Central memory CD8-positive, alpha-beta T cell (primary cell): ENCODE measurements at regions not wholly inside any gene's neighbourhood (a gene's known extent, or its start where the extent isn't known, plus 50 kb on each side); places are given as distances from the start of the nearest gene placed in this dataset.

Experiments
- ATAC-seq: fragments of 150-1000 bp; cut with Tn5 transposase; replicated peaks from 2 replicates; pipeline ENCODE4 v1.10.0; 2022; ENCODE audit warnings: mild to moderate bottlenecking, moderate FRiP score, moderate number of reproducible peaks; ENCODE audit not compliant: poor library complexity, severe bottlenecking; ENCODE audit errors: extremely low read depth
- DNase-seq, 2 donors: peaks; one replicate each; pipeline ENCODE4 v3.0.0; 2021; ENCODE audit warnings: low spot score in 2 of 2
- H3K27ac Mint-ChIP-seq: one replicate; pipeline ENCODE4 v1.8.0; 2022; ENCODE audit warnings: low read depth, mild to moderate bottlenecking, moderate library complexity, mixed read lengths
- H3K27me3 Mint-ChIP-seq: one replicate; pipeline ENCODE4 v1.8.0; 2022; ENCODE audit warnings: mixed read lengths
- H3K36me3 Mint-ChIP-seq: one replicate; pipeline ENCODE4 v1.8.0; 2022; ENCODE audit warnings: mild to moderate bottlenecking, moderate library complexity, mixed read lengths; ENCODE audit not compliant: insufficient read depth
- H3K4me1 Mint-ChIP-seq: one replicate; pipeline ENCODE4 v1.8.0; 2022; ENCODE audit warnings: mixed read lengths
- H3K4me3 Mint-ChIP-seq: one replicate; pipeline ENCODE4 v1.8.0; 2022; ENCODE audit warnings: mild to moderate bottlenecking, moderate library complexity, mixed read lengths
- H3K9me3 Mint-ChIP-seq: one replicate; pipeline ENCODE4 v1.8.0; 2022; ENCODE audit warnings: mixed read lengths

- no peaks in the 10 kb centered on the region for H3K9me3 Mint-ChIP-seq
- peaks cover 41% of the 10 kb centered on the region for H3K27me3 Mint-ChIP-seq
- H3K27ac Mint-ChIP-seq = no peak overlapping the region
- H3K4me1 Mint-ChIP-seq = no peaks in the 10 kb centered on the region
- DNase-seq = no peak
- no peaks in the 10 kb centered on the region for H3K36me3 Mint-ChIP-seq
- no peak overlapping the region for H3K4me3 Mint-ChIP-seq
- no peak for ATAC-seq
Measured at GRCh38 chr14:38862366-38862765, 240.7 kb downstream of the SEC23A start.

- ATAC-seq (no peak), DNase-seq (no peak)
- H3K27ac Mint-ChIP-seq = no peak overlapping the region
- no peaks in the 10 kb centered on the region for H3K4me1 Mint-ChIP-seq
- H3K4me3 Mint-ChIP-seq = no peak overlapping the region
- peaks cover 40% of the 10 kb centered on the region for H3K27me3 Mint-ChIP-seq
- H3K36me3 Mint-ChIP-seq = no peaks in the 10 kb centered on the region
- H3K9me3 Mint-ChIP-seq = no peaks in the 10 kb centered on the region
Measured at GRCh38 chr14:38860530-38860929, 242.5 kb downstream of the SEC23A start.

- DNase-seq = no peak
Measured at GRCh38 chr14:38856798-38857197, 246.2 kb downstream of the SEC23A start.

GRCh38 chr14:38855513-38855912, 247.5 kb downstream of the SEC23A start:
- Mint-ChIP-seq H3K9me3 (no peaks in the 10 kb centered on the region), H3K4me3 (no peak overlapping the region), H3K4me1 (no peaks in the 10 kb centered on the region), H3K36me3 (no peaks in the 10 kb centered on the region), H3K27me3 (no peaks in the 10 kb centered on the region), H3K27ac (no peak overlapping the region)
- DNase-seq = no peak
- ATAC-seq = no peak

More at GRCh38 chr14:38856798-38857197, 246.2 kb downstream of the SEC23A start:
- no peaks in the 10 kb centered on the region for H3K4me1 Mint-ChIP-seq
- ATAC-seq = no peak
- H3K27ac Mint-ChIP-seq = no peak overlapping the region
- no peaks in the 10 kb centered on the region for H3K9me3 Mint-ChIP-seq
- no peaks in the 10 kb centered on the region for H3K36me3 Mint-ChIP-seq
- no peak overlapping the region for H3K4me3 Mint-ChIP-seq
- peaks cover 13% of the 10 kb centered on the region for H3K27me3 Mint-ChIP-seq

- Mint-ChIP-seq H3K9me3 (no peaks in the 10 kb centered on the region), H3K4me3 (no peak overlapping the region), H3K36me3 (no peaks in the 10 kb centered on the region), H3K27ac (no peak overlapping the region), H3K27me3 (no peaks in the 10 kb centered on the region), H3K4me1 (no peaks in the 10 kb centered on the region)
- DNase-seq (no peak), ATAC-seq (no peak)
Measured at GRCh38 chr14:38851111-38851510, 251.9 kb downstream of the SEC23A start.

- Mint-ChIP-seq H3K27ac (no peak overlapping the region), H3K36me3 (no peaks in the 10 kb centered on the region), H3K9me3 (no peaks in the 10 kb centered on the region), H3K4me1 (no peaks in the 10 kb centered on the region), H3K4me3 (no peak overlapping the region), H3K27me3 (no peaks in the 10 kb centered on the region)
- ATAC-seq (no peak), DNase-seq (no peak)
Measured at GRCh38 chr14:38850664-38851063, 252.4 kb downstream of the SEC23A start.

- Mint-ChIP-seq H3K36me3 (no peaks in the 10 kb centered on the region), H3K9me3 (no peaks in the 10 kb centered on the region), H3K27me3 (no peaks in the 10 kb centered on the region), H3K4me1 (no peaks in the 10 kb centered on the region), H3K27ac (no peak overlapping the region), H3K4me3 (no peak overlapping the region)
- ATAC-seq (no peak), DNase-seq (no peak)
Measured at GRCh38 chr14:38848243-38848935, 254.6 kb downstream of the SEC23A start.

- ATAC-seq (no peak), DNase-seq (no peak)
- Mint-ChIP-seq H3K27ac (no peak overlapping the region), H3K27me3 (no peaks in the 10 kb centered on the region), H3K4me1 (no peaks in the 10 kb centered on the region), H3K9me3 (no peaks in the 10 kb centered on the region), H3K4me3 (no peak overlapping the region), H3K36me3 (no peaks in the 10 kb centered on the region)
Measured at GRCh38 chr14:38847161-38847560, 255.9 kb downstream of the SEC23A start.

- H3K27me3 Mint-ChIP-seq = peaks cover 11% of the 10 kb centered on the region
- DNase-seq (no peak), ATAC-seq (no peak)
- H3K27ac Mint-ChIP-seq = no peak overlapping the region
- no peak overlapping the region for H3K4me3 Mint-ChIP-seq
- no peaks in the 10 kb centered on the region for H3K36me3 Mint-ChIP-seq
- no peaks in the 10 kb centered on the region for H3K9me3 Mint-ChIP-seq
- H3K4me1 Mint-ChIP-seq = no peaks in the 10 kb centered on the region
Measured at GRCh38 chr14:38839694-38840365, 263.2 kb downstream of the SEC23A start.

GRCh38 chr14:38838979-38839323, 264.1 kb downstream of the SEC23A start:
- DNase-seq (no peak), ATAC-seq (no peak)
- Mint-ChIP-seq H3K9me3 (no peaks in the 10 kb centered on the region), H3K4me3 (no peak overlapping the region), H3K4me1 (no peaks in the 10 kb centered on the region), H3K27me3 (peaks cover 11% of the 10 kb centered on the region), H3K27ac (no peak overlapping the region), H3K36me3 (no peaks in the 10 kb centered on the region)

- no peaks in the 10 kb centered on the region for H3K9me3 Mint-ChIP-seq
- ATAC-seq (no peak), DNase-seq (no peak)
- H3K27ac Mint-ChIP-seq = no peak overlapping the region
- H3K27me3 Mint-ChIP-seq = peaks cover 11% of the 10 kb centered on the region
- H3K36me3 Mint-ChIP-seq = no peaks in the 10 kb centered on the region
- H3K4me3 Mint-ChIP-seq = no peak overlapping the region
- no peaks in the 10 kb centered on the region for H3K4me1 Mint-ChIP-seq
Measured at GRCh38 chr14:38838049-38838978, 264.7 kb downstream of the SEC23A start.

- no peaks in the 10 kb centered on the region for H3K36me3 Mint-ChIP-seq
- no peaks in the 10 kb centered on the region for H3K9me3 Mint-ChIP-seq
- DNase-seq (no peak), ATAC-seq (no peak)
- H3K4me3 Mint-ChIP-seq = no peak overlapping the region
- H3K4me1 Mint-ChIP-seq = no peaks in the 10 kb centered on the region
- no peak overlapping the region for H3K27ac Mint-ChIP-seq
- H3K27me3 Mint-ChIP-seq = peaks cover 11% of the 10 kb centered on the region
Measured at GRCh38 chr14:38837343-38838048, 265.5 kb downstream of the SEC23A start.
